HCT116 (cell line): ENCODE measurements at regions not wholly inside any gene's neighbourhood (a gene's known extent, or its start where the extent isn't known, plus 50 kb on each side); places are given as distances from the start of the nearest gene placed in this dataset.

Experiments
- CTCF ChIP-seq, 3 experiments: fragments of 200-600 bp in 1 of 3; sonication (generic) in 1 of 3; IDR thresholded peaks in 2 of 3; conservative IDR thresholded peaks in 1 of 3; 2 replicates each; pipeline ENCODE4 v1.5.1; 2012 to 2017; ENCODE audit warnings: low read depth in 2 of 3, low read length in 2 of 3, antibody characterized with exemption in 1 of 3, borderline replicate concordance in 1 of 3, control low read depth in 1 of 3, mild to moderate bottlenecking in 1 of 3, mixed read lengths in 1 of 3, mixed run types in 1 of 3, moderate library complexity in 1 of 3; ENCODE audit not compliant: insufficient read depth in 1 of 3
- EZH2 ChIP-seq: fragments of 200-600 bp; sonication (generic); IDR thresholded peaks from 2 replicates; pipeline ENCODE4 v1.6.1; 2017; ENCODE audit warnings: antibody characterized with exemption, mixed run types

DNA sequence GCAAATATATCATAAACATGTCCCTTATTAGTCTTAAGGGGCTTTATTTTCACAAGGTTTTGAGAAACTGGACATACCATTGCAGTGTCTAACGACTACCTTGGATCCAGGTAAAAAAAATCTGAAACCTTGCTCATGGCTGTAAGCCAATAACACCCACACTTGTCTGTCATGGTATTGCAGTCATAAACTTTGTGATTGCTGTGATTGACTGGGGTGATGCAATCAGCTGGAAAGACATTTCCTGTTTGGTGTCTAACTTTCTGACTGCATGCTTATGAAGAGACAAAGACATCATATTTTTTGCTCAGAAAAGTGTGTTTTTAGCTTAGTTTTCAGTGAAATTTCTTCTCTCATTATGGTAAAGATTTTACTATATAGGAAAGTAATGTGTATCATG, 635.0 kb downstream of the TSN start:
- no peak for TF ChIP-seq CTCF (IDR thresholded peaks at IDR 0.05 in 2 of 3, conservative IDR thresholded peaks at IDR 0.05 in 1 of 3; ENCODE audit: borderline replicate concordance in 1 of 3, insufficient read depth in 1 of 3, low read depth in 2 of 3, low read length in 2 of 3)
- TF ChIP-seq EZH2 = no peak
